Adrenal gland (tissue), 9 donors: ENCODE measurements at regions not wholly inside any gene's neighbourhood (a gene's known extent, or its start where the extent isn't known, plus 50 kb on each side); places are given as distances from the start of the nearest gene placed in this dataset.

ENCODE experiments used
- DNase-seq, 7 donors: peaks; one replicate each; pipeline ENCODE4 v3.0.0-alpha.2; 2019 to 2020
- H3K27ac ChIP-seq, 5 donors: fragments of 200-600 bp; sonication (generic) in 4 of 5; 1 replicate in 3 of 5; 2 replicates in 2 of 5; pipeline versions ENCODE4 v1.5.1 to v1.8.0; 2016 to 2020; ENCODE audit warnings: mild to moderate bottlenecking in 1 of 5
- H3K27me3 ChIP-seq: fragments of 200-600 bp; 2 replicates; pipeline ENCODE4 v1.8.0; 2021
- H3K36me3 ChIP-seq, 2 donors: fragments of 200-600 bp; replicated peaks in 1 of 2; 1 replicate in 1 of 2; 2 replicates in 1 of 2; pipeline versions ENCODE4 v1.5.1 to v1.8.0; 2018 to 2022
- H3K4me1 ChIP-seq, 2 donors: fragments of 200-600 bp; replicated peaks in 1 of 2; 1 replicate in 1 of 2; 2 replicates in 1 of 2; pipeline versions ENCODE4 v1.5.1 to v1.8.0; 2018 to 2021
- H3K4me3 ChIP-seq, 4 donors: fragments of 200-600 bp; sonication (generic) in 3 of 4; one replicate each; pipeline ENCODE4 v1.5.1; 2016 to 2018
- H3K9me3 ChIP-seq, 3 donors: fragments of 200-600 bp; sonication (generic) in 1 of 3; replicated peaks in 1 of 3; 1 replicate in 2 of 3; 2 replicates in 1 of 3; pipeline versions ENCODE4 v1.5.1 to v1.8.0; 2016 to 2021
- POLR2A ChIP-seq, 2 donors: fragments of 450-650 bp; IDR thresholded peaks; one replicate each; pipeline ENCODE4 v1.6.1; 2017; ENCODE audit warnings: antibody characterized with exemption in 2 of 2, mild to moderate bottlenecking in 2 of 2, moderate library complexity in 1 of 2
- WGBS, 4 donors: extraction: QIAGEN DNeasy Blood & Tissue Kit in 2 of 4; methylation state at CpG; one replicate each; pipeline versions ENCODE4 v1.1.5 to v1.1.7; 2013 to 2017; 5-methylcytosine and 5-hydroxymethylcytosine counted together
- intact Hi-C, 2 donors: fragments of 100-400 bp; cut with DNase I; formaldehyde crosslinking; loops; one replicate each; pipeline versions ENCODE4 v1.14.1 to v1.15.0; 2022 to 2023
- TF ChIP-seq, protein P1 (sequence below), 6 experiments: fragments of 450-650 bp in 4 of 6; fragments of 200-600 bp in 2 of 6; sonication (generic) in 1 of 6; IDR thresholded peaks; 1 replicate in 5 of 6; 2 replicates in 1 of 6; pipeline versions ENCODE4 v1.5.1 to v1.8.0; 2016 to 2021; ENCODE audit warnings: antibody characterized with exemption in 6 of 6, mild to moderate bottlenecking in 2 of 6, moderate library complexity in 1 of 6
- donor health status: healthy with polysubstance abuse.
- donor health status: Bipolar disorder and iron deficiency.
- donor health status: DM: yes; HTN: yes; CAD: no.
- donor health status: DM: no; HTN: no; CAD: no.
- donor health status: DM: no; HTN: no; CAD: no.

DNA sequence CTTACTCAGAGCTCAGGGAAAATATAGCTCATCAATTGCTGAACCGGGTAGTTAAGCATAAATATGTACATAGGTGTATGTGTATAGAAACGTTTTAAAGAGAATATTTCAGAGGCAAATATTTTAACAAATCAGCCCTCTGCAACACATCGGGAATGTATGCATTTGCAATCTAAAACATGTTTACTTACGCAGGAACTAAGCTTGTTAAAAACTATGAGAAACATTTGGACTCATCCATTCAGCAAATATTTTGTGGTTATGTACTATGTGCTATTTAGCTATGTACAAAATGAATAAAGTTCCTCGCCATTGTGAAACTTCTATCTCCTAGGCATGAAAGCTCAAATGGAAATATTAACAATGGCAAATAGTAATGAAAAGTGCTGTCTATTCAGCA lies 469.9 kb downstream of the ARHGEF28 start:
- Histone ChIP-seq H3K4me3 (no peak overlapping the region), H3K9me3 (no peaks in the 10 kb centered on the region), H3K27ac (no peak overlapping the region), H3K4me1 (no peaks in the 10 kb centered on the region), H3K36me3 (no peaks in the 10 kb centered on the region), H3K27me3 (no peaks in the 10 kb centered on the region)
- 77 to 90% (median 85%) methylated on average over 5 of the region's 5 CpGs for WGBS, 4 donors
- intact Hi-C loops = no loop called here
- DNase-seq = no peak
- no peak for TF ChIP-seq POLR2A (IDR thresholded peaks at IDR 0.05)
- TF ChIP-seq, protein P1, sequence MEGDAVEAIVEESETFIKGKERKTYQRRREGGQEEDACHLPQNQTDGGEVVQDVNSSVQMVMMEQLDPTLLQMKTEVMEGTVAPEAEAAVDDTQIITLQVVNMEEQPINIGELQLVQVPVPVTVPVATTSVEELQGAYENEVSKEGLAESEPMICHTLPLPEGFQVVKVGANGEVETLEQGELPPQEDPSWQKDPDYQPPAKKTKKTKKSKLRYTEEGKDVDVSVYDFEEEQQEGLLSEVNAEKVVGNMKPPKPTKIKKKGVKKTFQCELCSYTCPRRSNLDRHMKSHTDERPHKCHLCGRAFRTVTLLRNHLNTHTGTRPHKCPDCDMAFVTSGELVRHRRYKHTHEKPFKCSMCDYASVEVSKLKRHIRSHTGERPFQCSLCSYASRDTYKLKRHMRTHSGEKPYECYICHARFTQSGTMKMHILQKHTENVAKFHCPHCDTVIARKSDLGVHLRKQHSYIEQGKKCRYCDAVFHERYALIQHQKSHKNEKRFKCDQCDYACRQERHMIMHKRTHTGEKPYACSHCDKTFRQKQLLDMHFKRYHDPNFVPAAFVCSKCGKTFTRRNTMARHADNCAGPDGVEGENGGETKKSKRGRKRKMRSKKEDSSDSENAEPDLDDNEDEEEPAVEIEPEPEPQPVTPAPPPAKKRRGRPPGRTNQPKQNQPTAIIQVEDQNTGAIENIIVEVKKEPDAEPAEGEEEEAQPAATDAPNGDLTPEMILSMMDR (IDR thresholded peaks at IDR 0.05) = no peak

DNA sequence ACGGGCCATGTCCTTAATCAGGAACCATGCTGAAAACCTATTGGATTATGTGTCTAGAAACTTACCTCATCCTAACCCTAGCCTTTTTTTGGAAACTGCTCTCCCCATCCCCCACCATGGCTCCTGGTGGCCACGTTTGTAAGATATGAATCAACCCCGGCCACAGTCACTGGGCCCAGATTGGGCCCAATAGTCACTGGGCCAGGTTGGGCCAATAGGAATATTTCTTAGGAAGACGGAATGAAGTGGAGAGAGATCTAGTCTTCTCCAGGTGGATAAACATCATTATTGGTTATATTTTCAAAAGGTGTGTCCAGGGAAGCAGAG lies 468.7 kb downstream of the ARHGEF28 start:
- Histone ChIP-seq H3K36me3 (no peaks in the 10 kb centered on the region), H3K9me3 (no peaks in the 10 kb centered on the region), H3K27me3 (no peaks in the 10 kb centered on the region), H3K4me1 (no peaks in the 10 kb centered on the region), H3K4me3 (no peak overlapping the region), H3K27ac (no peak overlapping the region)
- WGBS, 4 donors = 80 to 88% (median 84%) methylated on average over 4 of the region's 4 CpGs
- TF ChIP-seq, protein P1 (IDR thresholded peaks at IDR 0.05) = no peak
- no peak for TF ChIP-seq POLR2A (IDR thresholded peaks at IDR 0.05)
- intact Hi-C loops = no loop called here
- DNase-seq = no peak

DNA sequence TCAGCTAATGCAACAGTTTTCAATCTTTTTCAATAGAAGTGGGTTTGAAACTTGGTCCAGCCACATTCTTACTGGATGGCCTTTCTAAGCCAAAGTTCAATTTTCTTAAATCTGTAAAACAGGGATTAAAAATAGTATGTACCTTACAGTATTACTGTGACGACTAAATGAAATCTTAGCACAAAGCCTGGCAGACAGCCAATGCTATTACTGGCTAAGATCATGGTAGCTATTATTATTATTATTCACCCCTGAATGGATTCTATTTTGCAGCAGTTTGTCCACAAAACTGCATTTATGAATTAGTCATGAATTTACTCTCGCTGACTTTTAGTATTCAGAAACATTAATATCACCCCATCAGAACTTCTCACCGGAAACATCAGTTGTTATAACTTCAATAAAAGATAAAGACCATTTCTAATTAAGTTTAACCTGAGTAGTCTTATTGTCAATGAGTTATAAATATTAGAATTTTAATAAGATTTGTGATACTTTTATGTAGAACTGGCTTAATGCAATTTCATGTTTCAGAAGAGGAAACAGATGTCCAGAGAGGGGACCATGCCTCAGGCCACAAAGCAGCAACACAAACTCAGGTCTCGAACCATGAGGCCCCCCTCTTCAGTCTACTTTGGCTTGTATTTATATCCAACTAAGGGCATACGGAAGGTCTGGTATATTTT lies 468.2 kb downstream of the ARHGEF28 start:
- Histone ChIP-seq H3K9me3 (no peaks in the 10 kb centered on the region), H3K4me3 (no peak overlapping the region), H3K27ac (no peak overlapping the region), H3K4me1 (no peaks in the 10 kb centered on the region), H3K36me3 (no peaks in the 10 kb centered on the region), H3K27me3 (no peaks in the 10 kb centered on the region)
- WGBS, 4 donors = 62 to 76% (median 71%) methylated on average over 5 of the region's 5 CpGs
- TF ChIP-seq, protein P1 (IDR thresholded peaks at IDR 0.05) = no peak
- TF ChIP-seq POLR2A (IDR thresholded peaks at IDR 0.05) = no peak
- intact Hi-C loops = no loop called here
- DNase-seq = peak in 1 of 7 donors; percentile 7

DNA sequence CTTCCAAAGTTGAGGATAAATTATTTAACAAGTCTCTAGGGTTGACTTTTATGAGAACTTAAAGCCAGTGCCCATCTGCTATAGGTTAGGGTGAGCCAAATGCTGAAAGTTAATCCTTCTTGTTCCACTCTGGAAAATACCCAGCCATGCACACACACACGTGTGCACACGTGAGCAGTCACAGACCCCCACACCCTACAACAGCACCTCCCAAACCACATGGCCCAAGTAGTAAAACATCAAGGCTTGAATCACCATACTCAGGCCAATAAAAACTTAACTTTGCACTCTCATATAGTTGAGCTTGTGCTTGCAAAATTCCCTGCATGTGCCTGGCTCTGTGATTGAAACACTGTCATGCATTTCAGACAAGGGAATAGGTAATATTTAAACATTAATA lies 467.6 kb downstream of the ARHGEF28 start:
- Histone ChIP-seq H3K9me3 (no peaks in the 10 kb centered on the region), H3K36me3 (no peaks in the 10 kb centered on the region), H3K4me1 (no peaks in the 10 kb centered on the region), H3K4me3 (no peak overlapping the region), H3K27me3 (no peaks in the 10 kb centered on the region), H3K27ac (no peak overlapping the region)
- DNase-seq = no peak
- WGBS, 4 donors = 61 to 78% (median 74%) methylated on average over 2 of the region's 2 CpGs
- TF ChIP-seq, protein P1 (IDR thresholded peaks at IDR 0.05) = no peak
- no peak for TF ChIP-seq POLR2A (IDR thresholded peaks at IDR 0.05)
- intact Hi-C loops = no loop called here
